OCI-LY7 (cell line): ENCODE measurements at regions not wholly inside any gene's neighbourhood (a gene's known extent, or its start where the extent isn't known, plus 50 kb on each side); places are given as distances from the start of the nearest gene placed in this dataset.

Experiments used
- BruUV-seq: library from RNA; stranded (reverse); fragments of 400-500 nt; replicated peaks from 2 replicates; lab custom pipeline; 2021; lab: Mats Ljungman, UMichigan
- CTCF ChIA-PET: fragments of 300-600 bp; sonication (Branson Sonifier 250); formaldehyde crosslinking; loops from one replicate; lab custom pipeline; 2022; ENCODE audit warnings: antibody characterized with exemption; ENCODE audit not compliant: unreplicated experiment; lab: Charles Lee
- POLR2A ChIA-PET: fragments of 300-600 bp; sonication (Branson Sonifier 250); formaldehyde crosslinking; loops from one replicate; lab custom pipeline; 2022; ENCODE audit warnings: antibody characterized with exemption; lab: Charles Lee
- DNase-seq: peaks from one replicate; pipeline ENCODE4 v3.0.0-alpha.2; 2015; ENCODE audit warnings: low spot score
- H2AFZ ChIP-seq: fragments of 200-600 bp; sonication (generic), shearing (Covaris generic); 2 replicates; pipeline ENCODE4 v1.6.1; 2014; ENCODE audit warnings: mild to moderate bottlenecking, antibody characterized with exemption, low read length, moderate library complexity
- H3K27ac ChIP-seq: fragments of 200-600 bp; sonication (generic); 2 replicates; pipeline ENCODE4 v1.5.1; 2014; ENCODE audit warnings: mixed run types, low read depth, mild to moderate bottlenecking, moderate library complexity, low read length, inconsistent platforms; ENCODE audit not compliant: poor library complexity, severe bottlenecking
- H3K36me3 ChIP-seq: fragments of 200-600 bp; sonication (generic); 2 replicates; pipeline ENCODE4 v1.6.1; 2014; ENCODE audit warnings: mild to moderate bottlenecking, antibody characterized with exemption, low read length, moderate library complexity, mixed read lengths; ENCODE audit not compliant: insufficient read depth
- H3K4me1 ChIP-seq: fragments of 200-600 bp; sonication (generic); 2 replicates; pipeline ENCODE4 v1.5.1; 2014; ENCODE audit warnings: mild to moderate bottlenecking, low read length; ENCODE audit not compliant: insufficient read depth, poor library complexity, severe bottlenecking
- H3K4me2 ChIP-seq: fragments of 200-600 bp; sonication (generic); 2 replicates; pipeline ENCODE4 v1.6.1; 2014; ENCODE audit warnings: mild to moderate bottlenecking, low read length
- H3K4me3 ChIP-seq: fragments of 200-600 bp; sonication (generic); 2 replicates; pipeline ENCODE4 v1.5.1; 2014; ENCODE audit warnings: mild to moderate bottlenecking, low read depth, low read length; ENCODE audit not compliant: poor library complexity, severe bottlenecking
- H3K79me2 ChIP-seq: fragments of 200-600 bp; sonication (generic); 2 replicates; pipeline ENCODE4 v1.6.1; 2016; ENCODE audit warnings: low read depth, mild to moderate bottlenecking, low read length, moderate library complexity, mixed read lengths; ENCODE audit not compliant: insufficient read depth
- H3K9me2 ChIP-seq: fragments of 200-600 bp; sonication (generic); 2 replicates; pipeline ENCODE4 v1.6.1; 2016; ENCODE audit warnings: mild to moderate bottlenecking, low read length, mixed read lengths; ENCODE audit not compliant: insufficient read depth
- H3K9me3 ChIP-seq: fragments of 200-600 bp; sonication (generic); 2 replicates; pipeline ENCODE4 v1.6.1; 2014; ENCODE audit warnings: mild to moderate bottlenecking, mixed run types, low read length, mixed read lengths
- H4K20me1 ChIP-seq: fragments of 200-600 bp; sonication (generic); 2 replicates; pipeline ENCODE4 v1.6.1; 2014; ENCODE audit warnings: mild to moderate bottlenecking, antibody characterized with exemption, low read length, moderate library complexity, mixed read lengths; ENCODE audit not compliant: insufficient read depth
- EZH2phosphoT487 ChIP-seq: fragments of 200-600 bp; sonication (generic); IDR thresholded peaks from 2 replicates; pipeline ENCODE4 v1.6.1; 2018; ENCODE audit warnings: low read depth, borderline replicate concordance, mild to moderate bottlenecking, mixed run types, antibody characterized with exemption, low read length, moderate library complexity, mixed read lengths
- intact Hi-C: fragments of 100-400 bp; cut with micrococcal nuclease; formaldehyde crosslinking; loops from one replicate; pipeline ENCODE4 v1.10.0; 2022; ENCODE audit not compliant: unreplicated experiment
- TF ChIP-seq, protein P1 (sequence below): fragments of 200-600 bp; sonication (generic); conservative IDR thresholded peaks from 2 replicates; pipeline ENCODE4 v1.5.1; 2014; ENCODE audit warnings: mild to moderate bottlenecking, antibody characterized with exemption, low read length, moderate library complexity, mixed read lengths

GRCh38 chr3:55160241-55160983 lies 232.6 kb upstream of the LRTM1 start:
- H3K79me2 ChIP-seq: no peaks in the 10 kb centered on the region
- no peak overlapping the region for H3K27ac ChIP-seq
- no TSS peak for BruUV-seq
- no peak overlapping the region for H2AFZ ChIP-seq
- no peaks in the 10 kb centered on the region for H4K20me1 ChIP-seq
- no peaks in the 10 kb centered on the region for H3K36me3 ChIP-seq
- H3K4me3 ChIP-seq: no peak overlapping the region
- H3K9me2 ChIP-seq: no peaks in the 10 kb centered on the region
- peak; percentile 4 for DNase-seq
- TF ChIP-seq, protein P1, sequence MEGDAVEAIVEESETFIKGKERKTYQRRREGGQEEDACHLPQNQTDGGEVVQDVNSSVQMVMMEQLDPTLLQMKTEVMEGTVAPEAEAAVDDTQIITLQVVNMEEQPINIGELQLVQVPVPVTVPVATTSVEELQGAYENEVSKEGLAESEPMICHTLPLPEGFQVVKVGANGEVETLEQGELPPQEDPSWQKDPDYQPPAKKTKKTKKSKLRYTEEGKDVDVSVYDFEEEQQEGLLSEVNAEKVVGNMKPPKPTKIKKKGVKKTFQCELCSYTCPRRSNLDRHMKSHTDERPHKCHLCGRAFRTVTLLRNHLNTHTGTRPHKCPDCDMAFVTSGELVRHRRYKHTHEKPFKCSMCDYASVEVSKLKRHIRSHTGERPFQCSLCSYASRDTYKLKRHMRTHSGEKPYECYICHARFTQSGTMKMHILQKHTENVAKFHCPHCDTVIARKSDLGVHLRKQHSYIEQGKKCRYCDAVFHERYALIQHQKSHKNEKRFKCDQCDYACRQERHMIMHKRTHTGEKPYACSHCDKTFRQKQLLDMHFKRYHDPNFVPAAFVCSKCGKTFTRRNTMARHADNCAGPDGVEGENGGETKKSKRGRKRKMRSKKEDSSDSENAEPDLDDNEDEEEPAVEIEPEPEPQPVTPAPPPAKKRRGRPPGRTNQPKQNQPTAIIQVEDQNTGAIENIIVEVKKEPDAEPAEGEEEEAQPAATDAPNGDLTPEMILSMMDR: no peak
- no peak for TF ChIP-seq EZH2phosphoT487
- H3K4me1 ChIP-seq: no peaks in the 10 kb centered on the region
- ChIA-PET CTCF (no interaction called here), POLR2A (no interaction called here)
- intact Hi-C loops: no loop called here
- H3K9me3 ChIP-seq: no peaks in the 10 kb centered on the region
- no peak overlapping the region for H3K4me2 ChIP-seq

DNA sequence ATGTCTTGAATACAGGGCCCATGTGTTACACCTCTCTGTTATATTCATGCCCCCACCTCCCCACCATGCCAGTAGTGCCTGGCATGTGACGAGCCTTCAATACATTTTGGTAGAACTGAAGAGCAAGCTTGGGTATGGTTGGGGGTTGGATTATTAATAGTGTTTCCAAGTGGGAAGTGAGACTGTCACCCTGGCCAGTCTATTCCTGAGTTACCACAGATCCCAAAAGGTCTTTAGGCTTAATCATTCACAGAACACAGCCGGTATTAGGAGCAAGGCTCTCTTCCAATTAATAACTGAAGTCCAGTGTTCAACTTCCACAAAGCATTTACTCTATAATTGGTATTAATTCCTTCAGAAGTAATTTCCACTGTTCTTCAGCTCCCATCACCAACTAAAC lies 231.9 kb upstream of the LRTM1 start:
- ChIA-PET CTCF (no interaction called here), POLR2A (no interaction called here)
- no peaks in the 10 kb centered on the region for H4K20me1 ChIP-seq
- H3K36me3 ChIP-seq: no peaks in the 10 kb centered on the region
- H3K27ac ChIP-seq: no peak overlapping the region
- TF ChIP-seq, protein P1: no peak
- no peak for TF ChIP-seq EZH2phosphoT487
- intact Hi-C loops: no loop called here
- no peaks in the 10 kb centered on the region for H3K4me1 ChIP-seq
- H2AFZ ChIP-seq: no peak overlapping the region
- H3K4me2 ChIP-seq: no peak overlapping the region
- H3K9me3 ChIP-seq: no peaks in the 10 kb centered on the region
- BruUV-seq: no TSS peak
- no peaks in the 10 kb centered on the region for H3K9me2 ChIP-seq
- no peak overlapping the region for H3K4me3 ChIP-seq
- H3K79me2 ChIP-seq: no peaks in the 10 kb centered on the region
- no peak for DNase-seq

DNA sequence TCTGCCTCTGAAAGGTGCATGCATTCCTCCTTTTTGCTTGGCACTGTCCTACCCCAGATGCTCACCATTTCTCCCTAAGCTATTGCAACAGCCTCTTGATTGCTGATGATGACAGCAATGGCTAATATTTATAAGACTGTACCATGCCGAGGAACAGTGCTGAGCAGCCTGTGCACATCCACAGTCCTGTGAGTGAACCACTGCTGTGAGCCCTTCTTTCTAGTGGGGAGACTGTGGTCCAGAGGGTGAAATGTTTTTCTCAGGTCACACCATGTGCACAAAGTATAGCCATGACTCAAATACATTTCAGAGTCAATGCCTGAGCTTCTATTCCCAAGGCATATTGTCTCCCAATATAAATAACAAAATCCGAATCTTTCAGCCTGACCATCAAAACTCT lies 231.2 kb upstream of the LRTM1 start:
- POLR2A ChIA-PET: interaction anchor here (0.6 kb wide), 1 partner anchor 11 kb away, joined by 3 read pairs; no protein-coding TSS in a partner anchor

More for the DNA sequence above, 231.2 kb upstream of the LRTM1 start:
- TF ChIP-seq, protein P1: no peak
- TF ChIP-seq EZH2phosphoT487: no peak
- Histone ChIP-seq H4K20me1 (no peaks in the 10 kb centered on the region), H2AFZ (no peak overlapping the region), H3K4me2 (no peak overlapping the region), H3K9me3 (no peaks in the 10 kb centered on the region), H3K4me3 (no peak overlapping the region), H3K9me2 (no peaks in the 10 kb centered on the region), H3K27ac (no peak overlapping the region), H3K79me2 (no peaks in the 10 kb centered on the region), H3K36me3 (no peaks in the 10 kb centered on the region), H3K4me1 (no peaks in the 10 kb centered on the region)
- intact Hi-C loops: no loop called here
- no TSS peak for BruUV-seq
- no peak for DNase-seq
- CTCF ChIA-PET: no interaction called here
